Keratinocyte (primary cell): ENCODE measurements at regions not wholly inside any gene's neighbourhood (a gene's known extent, or its start where the extent isn't known, plus 50 kb on each side); places are given as distances from the start of the nearest gene placed in this dataset.
"Not testable (repeated sequence)": the region's sequence is repeated elsewhere in the genome, so short reads cannot be mapped to it uniquely, and the experiment has no call there.

Experiments used
- DNase-seq: peaks from one replicate; pipeline ENCODE4 v3.0.0-alpha.2; 2011; ENCODE audit warnings: low read depth, missing footprints, low spot score
- FAIRE-seq: peaks from 2 replicates; lab custom pipeline; 2011; peaks lifted over from hg19 to GRCh38; lab: Jason Lieb, UNC
- H2AFZ ChIP-seq: 2 replicates; pipeline ENCODE4 v1.6.0; 2012; ENCODE audit warnings: low read length, control low read depth, inconsistent platforms; ENCODE audit not compliant: control insufficient read depth
- H3K27ac ChIP-seq: 2 replicates; pipeline ENCODE4 v1.5.1; 2011; ENCODE audit warnings: low read length; ENCODE audit not compliant: control insufficient read depth, insufficient read depth
- H3K27me3 ChIP-seq: 3 replicates; pipeline ENCODE4 v1.6.0; 2011; ENCODE audit warnings: low read length; ENCODE audit not compliant: control insufficient read depth, insufficient read depth; ENCODE audit errors: extremely low read depth
- H3K36me3 ChIP-seq, 2 experiments: 2 replicates in 1 of 2; 3 replicates in 1 of 2; pipeline ENCODE4 v1.5.1; 2011; ENCODE audit warnings: low read length in 2 of 2, mild to moderate bottlenecking in 1 of 2; ENCODE audit not compliant: control insufficient read depth in 2 of 2, insufficient read depth in 2 of 2; ENCODE audit errors: extremely low read depth in 1 of 2
- H3K4me1 ChIP-seq: 3 replicates; pipeline ENCODE4 v1.5.1; 2011; ENCODE audit warnings: low read length; ENCODE audit not compliant: control insufficient read depth, insufficient read depth; ENCODE audit errors: extremely low read depth
- H3K4me2 ChIP-seq: 3 replicates; pipeline ENCODE4 v1.6.0; 2011; ENCODE audit warnings: low read depth, low read length; ENCODE audit not compliant: control insufficient read depth, insufficient read depth; ENCODE audit errors: extremely low read depth
- H3K4me3 ChIP-seq, 3 experiments: fragments of 200-600 bp in 1 of 3; sonication (generic) in 1 of 3; 2 replicates in 2 of 3; 3 replicates in 1 of 3; pipeline ENCODE4 v1.5.1; 2011 to 2016; ENCODE audit warnings: low read length in 3 of 3, mild to moderate bottlenecking in 3 of 3, control low read depth in 2 of 3, inconsistent platforms in 1 of 3, low read depth in 1 of 3, mixed read lengths in 1 of 3, mixed run types in 1 of 3, moderate library complexity in 1 of 3; ENCODE audit not compliant: control insufficient read depth in 2 of 3, insufficient read depth in 2 of 3; ENCODE audit errors: extremely low read depth in 1 of 3
- H3K79me2 ChIP-seq: 2 replicates; pipeline ENCODE4 v1.6.0; 2012; ENCODE audit warnings: low read length; ENCODE audit not compliant: control insufficient read depth, insufficient read depth
- H3K9ac ChIP-seq: 3 replicates; pipeline ENCODE4 v1.6.0; 2011; ENCODE audit warnings: low read length; ENCODE audit not compliant: control insufficient read depth, insufficient read depth; ENCODE audit errors: extremely low read depth
- H3K9me1 ChIP-seq: 3 replicates; pipeline ENCODE4 v1.6.0; 2011; ENCODE audit warnings: low read length; ENCODE audit not compliant: control insufficient read depth, insufficient read depth; ENCODE audit errors: extremely low read depth
- H3K9me3 ChIP-seq: 2 replicates; pipeline ENCODE4 v1.5.1; 2012; ENCODE audit warnings: low read depth, low read length; ENCODE audit not compliant: control insufficient read depth
- H4K20me1 ChIP-seq: 3 replicates; pipeline ENCODE4 v1.6.0; 2011; ENCODE audit warnings: low read length; ENCODE audit not compliant: control insufficient read depth, insufficient read depth; ENCODE audit errors: extremely low read depth
- CTCF ChIP-seq, 3 experiments: IDR thresholded peaks in 1 of 3; conservative IDR thresholded peaks in 1 of 3; optimal IDR thresholded peaks in 1 of 3; 2 replicates in 2 of 3; 3 replicates in 1 of 3; pipeline versions ENCODE3 to v1.5.1; 2011; ENCODE audit warnings: low read length in 3 of 3, mild to moderate bottlenecking in 3 of 3, moderate library complexity in 2 of 3, control low read depth in 1 of 3, inconsistent platforms in 1 of 3; ENCODE audit not compliant: insufficient read depth in 2 of 3; ENCODE audit errors: extremely low read depth in 1 of 3
- EZH2 ChIP-seq: IDR thresholded peaks from one replicate; pipeline ENCODE4 v1.6.1; 2012; ENCODE audit warnings: inconsistent platforms, mild to moderate bottlenecking, low read length, moderate library complexity
- dilution Hi-C: fragments of 300-500 bp; cut with MboI; formaldehyde crosslinking; loops from one replicate; pipeline ENCODE4 v1.7.0; 2020; ENCODE audit warnings: low sequenced_read_pairs; ENCODE audit not compliant: extremely low pct_ligation_motif_present

GRCh38 chr14:106530423-106531107 is 1004.2 kb downstream of the TMEM121 start:
- DNase-seq (no peak), FAIRE-seq (no peak)
- H4K20me1 ChIP-seq, result no peaks in the 10 kb centered on the region
- H3K4me1 ChIP-seq, result no peaks in the 10 kb centered on the region
- H3K27ac ChIP-seq, result no peak overlapping the region
- no peak overlapping the region for H3K9ac ChIP-seq
- H3K79me2 ChIP-seq, result no peaks in the 10 kb centered on the region
- dilution Hi-C loops, result no loop called here
- H3K9me1 ChIP-seq, result no peaks in the 10 kb centered on the region
- H3K4me2 ChIP-seq, result no peak overlapping the region
- H3K27me3 ChIP-seq, result no peaks in the 10 kb centered on the region
- H3K9me3 ChIP-seq, result peaks cover 3% of the 10 kb centered on the region
- no peaks in the 10 kb centered on the region for H3K36me3 ChIP-seq
- H2AFZ ChIP-seq, result no peak overlapping the region
- H3K4me3 ChIP-seq, result no peak overlapping the region
- TF ChIP-seq CTCF (optimal IDR thresholded peaks at IDR 0.05 in 1 of 3, IDR thresholded peaks at IDR 0.05 in 1 of 3, conservative IDR thresholded peaks at IDR 0.05 in 1 of 3; ENCODE audit: extremely low read depth in 1 of 3, insufficient read depth in 2 of 3, low read length in 3 of 3), result no peak
- no peak for TF ChIP-seq EZH2

- dilution Hi-C loops, result not testable (repeated sequence)
These were observed 1011.2 kb downstream of the TMEM121 start for GRCh38 chr14:106537597-106537996.

GRCh38 chr14:106538201-106538600 is 1011.8 kb downstream of the TMEM121 start:
- no peaks in the 10 kb centered on the region for H3K27me3 ChIP-seq
- H2AFZ ChIP-seq, result no peak overlapping the region
- H3K4me1 ChIP-seq, result no peaks in the 10 kb centered on the region
- DNase-seq, result no peak
- H3K27ac ChIP-seq, result no peak overlapping the region
- no peak for TF ChIP-seq CTCF (optimal IDR thresholded peaks at IDR 0.05 in 1 of 3, IDR thresholded peaks at IDR 0.05 in 1 of 3, conservative IDR thresholded peaks at IDR 0.05 in 1 of 3; ENCODE audit: extremely low read depth in 1 of 3, insufficient read depth in 2 of 3, low read length in 3 of 3)
- no peak for TF ChIP-seq EZH2
- H3K36me3 ChIP-seq, result no peaks in the 10 kb centered on the region
- H3K4me2 ChIP-seq, result no peak overlapping the region
- no peak overlapping the region for H3K4me3 ChIP-seq
- FAIRE-seq, result no peak
- H4K20me1 ChIP-seq, result no peaks in the 10 kb centered on the region
- no peaks in the 10 kb centered on the region for H3K79me2 ChIP-seq
- no peaks in the 10 kb centered on the region for H3K9me1 ChIP-seq
- dilution Hi-C loops, result no loop called here
- H3K9ac ChIP-seq, result no peak overlapping the region
- no peaks in the 10 kb centered on the region for H3K9me3 ChIP-seq

More at GRCh38 chr14:106537597-106537996, 1011.2 kb downstream of the TMEM121 start:
- H3K9ac ChIP-seq, H3K4me2 ChIP-seq, FAIRE-seq, H3K79me2 ChIP-seq, H3K4me1 ChIP-seq, H3K9me1 ChIP-seq, H2AFZ ChIP-seq, DNase-seq, H3K27me3 ChIP-seq, H3K9me3 ChIP-seq, H3K4me3 ChIP-seq, H4K20me1 ChIP-seq, H3K36me3 ChIP-seq, H3K27ac ChIP-seq: not testable (repeated sequence)
